ENCODE measurements at regions not wholly inside any gene's neighbourhood (a gene's known extent, or its start where the extent isn't known, plus 50 kb on each side); places are given as distances from the start of the nearest gene placed in this dataset.
A peak's percentile ranks its signal among the peaks of the same experiment; 100 is the strongest.

DNA sequence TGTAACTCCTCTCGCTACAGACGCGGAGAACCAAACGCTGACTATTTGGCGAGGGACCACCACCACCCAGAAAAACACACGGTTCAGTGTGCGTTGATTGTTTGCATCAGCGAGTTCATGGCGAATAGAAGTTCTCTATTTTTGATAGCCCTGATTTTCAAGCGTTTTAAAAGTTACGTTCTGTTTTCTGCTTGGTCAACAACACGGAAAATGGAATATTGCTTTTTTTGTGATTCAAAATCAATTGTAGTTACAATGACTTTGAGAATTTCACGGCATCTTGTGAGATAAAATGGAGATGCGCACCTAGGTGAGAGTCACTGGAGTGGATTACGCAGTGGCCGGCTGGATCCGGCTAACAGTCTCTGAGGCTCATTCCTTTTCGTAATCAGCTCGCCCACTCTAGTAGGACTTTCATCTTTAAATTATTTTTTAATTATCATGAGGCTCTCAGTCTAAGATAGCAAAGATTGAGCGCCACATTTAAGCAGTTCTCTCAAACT lies 54.8 kb downstream of the CCDC54 start:
- CTCF ChIA-PET = interaction anchor here (1.0 kb wide), 1 partner anchor 11 kb away, joined by 4 read pairs; no protein-coding TSS in a partner anchor
- intact Hi-C loops (cut with micrococcal nuclease; ENCODE audit: unreplicated experiment) (loop anchor here (5.0 kb wide), 2 partner anchors 90 to 310 kb away; partner anchors contain the start of gene BBX), in situ Hi-C loops (cut with MboI) (no loop called here)
- Histone ChIP-seq H3K9me3 (replicated peaks; ENCODE audit: control insufficient read depth, insufficient read depth, low read length) (no peaks in the 10 kb centered on the region), H3K36me3 (ENCODE audit: control insufficient read depth in 2 of 2, insufficient read depth in 2 of 2, low read length in 1 of 2) (no peaks in the 10 kb centered on the region), H2AFZ (ENCODE audit: control insufficient read depth, low read depth, low read length) (peak overlapping the region; percentile 73), H4K20me1 (ENCODE audit: control insufficient read depth, insufficient read depth) (no peaks in the 10 kb centered on the region), H3K9ac (ENCODE audit: control insufficient read depth, insufficient read depth, low read length) (peak overlapping the region; percentile 67; the same call in 1 of the 2 replicates), H3K27me3 (replicated peaks in 1 of 2; ENCODE audit: control insufficient read depth in 2 of 2, insufficient read depth in 2 of 2, low read length in 1 of 2) (peaks cover 0 to 3% of the 10 kb centered on the region in 2 experiments; a peak in 3 of 4 replicates), H3K4me3 (peak overlapping the region; percentile 77), H3K79me2 (ENCODE audit: control insufficient read depth, insufficient read depth, low read length) (no peaks in the 10 kb centered on the region), H3K27ac (ENCODE audit: control insufficient read depth, insufficient read depth) (no peak overlapping the region; the same call in 1 of the 2 replicates), H3K4me2 (ENCODE audit: control insufficient read depth, insufficient read depth) (peak overlapping the region; percentile 82), H3K4me1 (ENCODE audit: control insufficient read depth, insufficient read depth, low read length) (no peaks in the 10 kb centered on the region; the same call in 1 of the 2 replicates)
- no TSS peak for BruUV-seq (replicated peaks)
- 6% methylated on average over 20 of the region's 20 CpGs for whole genome bisulfite sequencing (ENCODE audit: insufficient coverage, insufficient replicate concordance, low lambda C conversion rate, missing lambda C conversion rate)
- FAIRE-seq (no peak), DNase-seq (ENCODE audit: low read depth, low spot score) (no peak), ATAC-seq (no peak)
- TF ChIP-seq EP300 (IDR thresholded peaks at IDR 0.05; ENCODE audit: borderline replicate concordance in 1 of 2, control insufficient read depth in 1 of 2, low read depth in 2 of 2, low read length in 2 of 2) = no peak
- SMC1A ChIA-PET (ENCODE audit: uncharacterized antibody, unreplicated experiment) = no interaction called here
- RAD21 ChIA-PET (ENCODE audit: unreplicated experiment) = no interaction called here
- POLR2A ChIA-PET = interaction anchor here (0.6 kb wide), 1 partner anchor 128 kb away, joined by 4 read pairs; no protein-coding TSS in a partner anchor

DNA sequence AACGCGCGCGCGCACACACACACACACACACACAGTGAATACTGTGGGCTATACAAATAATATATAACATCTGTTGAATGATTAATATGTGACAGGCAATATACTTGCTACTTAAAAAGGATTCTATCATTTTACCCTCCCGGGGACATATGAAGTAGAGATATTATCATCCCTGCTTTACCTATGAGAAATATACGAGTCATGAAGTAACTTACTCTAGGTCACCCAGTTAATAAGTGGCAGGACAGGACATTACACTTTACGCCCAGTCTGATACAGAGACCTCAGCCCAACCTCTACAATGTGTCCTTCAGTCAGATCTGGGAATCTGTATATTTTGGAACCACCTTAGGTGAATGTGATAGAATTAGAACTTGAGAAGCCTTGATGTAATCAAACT lies 55.4 kb downstream of the CCDC54 start:
- no peaks in the 10 kb centered on the region for H3K36me3 ChIP-seq (ENCODE audit: control insufficient read depth in 2 of 2, insufficient read depth in 2 of 2, low read length in 1 of 2)
- SMC1A ChIA-PET (ENCODE audit: uncharacterized antibody, unreplicated experiment) = no interaction called here
- no peak overlapping the region for H2AFZ ChIP-seq (ENCODE audit: control insufficient read depth, low read depth, low read length)
- ATAC-seq (no peak), FAIRE-seq (no peak), DNase-seq (ENCODE audit: low read depth, low spot score) (no peak)
- no peak overlapping the region for H3K9ac ChIP-seq (ENCODE audit: control insufficient read depth, insufficient read depth, low read length)
- in situ Hi-C loops (cut with MboI) (no loop called here), intact Hi-C loops (cut with micrococcal nuclease; ENCODE audit: unreplicated experiment) (loop anchor here (5.0 kb wide), 2 partner anchors 90 to 310 kb away; partner anchors contain the start of gene BBX)
- H3K4me1 ChIP-seq (ENCODE audit: control insufficient read depth, insufficient read depth, low read length) = no peaks in the 10 kb centered on the region; the same call in 1 of the 2 replicates
- WGBS (ENCODE audit: insufficient coverage, insufficient replicate concordance, low lambda C conversion rate, missing lambda C conversion rate) = 93% methylated on average over 8 of the region's 8 CpGs
- H3K79me2 ChIP-seq (ENCODE audit: control insufficient read depth, insufficient read depth, low read length) = no peaks in the 10 kb centered on the region
- H3K4me3 ChIP-seq = no peak overlapping the region
- no peaks in the 10 kb centered on the region for H3K9me3 ChIP-seq (replicated peaks; ENCODE audit: control insufficient read depth, insufficient read depth, low read length)
- no peak overlapping the region for H3K27ac ChIP-seq (ENCODE audit: control insufficient read depth, insufficient read depth)
- H3K4me2 ChIP-seq (ENCODE audit: control insufficient read depth, insufficient read depth) = no peak overlapping the region
- no peaks in the 10 kb centered on the region for H4K20me1 ChIP-seq (ENCODE audit: control insufficient read depth, insufficient read depth)
- POLR2A ChIA-PET = interaction anchor here (0.6 kb wide), 1 partner anchor 129 kb away, joined by 4 read pairs; no protein-coding TSS in a partner anchor
- peaks cover 0 to 3% of the 10 kb centered on the region in 2 experiments; a peak in 3 of 4 replicates for H3K27me3 ChIP-seq (replicated peaks in 1 of 2; ENCODE audit: control insufficient read depth in 2 of 2, insufficient read depth in 2 of 2, low read length in 1 of 2)
- RAD21 ChIA-PET (ENCODE audit: unreplicated experiment) = no interaction called here
- CTCF ChIA-PET = interaction anchor here (1.0 kb wide), 1 partner anchor 12 kb away, joined by 4 read pairs; no protein-coding TSS in a partner anchor
- BruUV-seq (replicated peaks) = no TSS peak
- no peak for TF ChIP-seq MEF2B (IDR thresholded peaks at IDR 0.05; ENCODE audit: partially characterized antibody, poor library complexity, severe bottlenecking)
- no peak for TF ChIP-seq SREBF2 (IDR thresholded peaks at IDR 0.05; ENCODE audit: low read length)
- no peak for TF ChIP-seq RCOR1 (conservative IDR thresholded peaks at IDR 0.05; ENCODE audit: low read depth, low read length)
- TF ChIP-seq NFYA (IDR thresholded peaks at IDR 0.05; ENCODE audit: borderline replicate concordance, low read depth, low read length) = no peak
- no peak for TF ChIP-seq USF2 (IDR thresholded peaks at IDR 0.05; ENCODE audit: borderline replicate concordance, low read depth, low read length)
- no peak for TF ChIP-seq PBX3 (IDR thresholded peaks at IDR 0.05; ENCODE audit: insufficient replicate concordance, low read depth, low read length)
- no peak for TF ChIP-seq MYC (IDR thresholded peaks at IDR 0.05; ENCODE audit: insufficient read depth, insufficient read length, insufficient replicate concordance, low read length, severe bottlenecking)
- TF ChIP-seq, protein P1, sequence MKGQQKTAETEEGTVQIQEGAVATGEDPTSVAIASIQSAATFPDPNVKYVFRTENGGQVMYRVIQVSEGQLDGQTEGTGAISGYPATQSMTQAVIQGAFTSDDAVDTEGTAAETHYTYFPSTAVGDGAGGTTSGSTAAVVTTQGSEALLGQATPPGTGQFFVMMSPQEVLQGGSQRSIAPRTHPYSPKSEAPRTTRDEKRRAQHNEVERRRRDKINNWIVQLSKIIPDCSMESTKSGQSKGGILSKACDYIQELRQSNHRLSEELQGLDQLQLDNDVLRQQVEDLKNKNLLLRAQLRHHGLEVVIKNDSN (IDR thresholded peaks at IDR 0.05; ENCODE audit: borderline replicate concordance, extremely low read length, insufficient read depth, low read depth, low read length) = no peak

All from GM12878 (cell line).